ENCODE measurements at regions not wholly inside any gene's neighbourhood (a gene's known extent, or its start where the extent isn't known, plus 50 kb on each side); places are given as distances from the start of the nearest gene placed in this dataset.

GRCh38 chr5:103385722-103386121, 127.2 kb downstream of the MACIR start:
- no peak for TF ChIP-seq CTCF (IDR thresholded peaks at IDR 0.05)
- no peak for TF ChIP-seq POLR2A (IDR thresholded peaks at IDR 0.05)
